ENCODE measurements at regions not wholly inside any gene's neighbourhood (a gene's known extent, or its start where the extent isn't known, plus 50 kb on each side); places are given as distances from the start of the nearest gene placed in this dataset.

GRCh38 chr1:4404854-4405590, 249.4 kb upstream of the AJAP1 start:
- FAIRE-seq (no peak), DNase-seq (no peak)
- intact Hi-C loops (cut with DNase I): no loop called here
- Histone ChIP-seq H3K4me3 (ENCODE audit: low read length in 3 of 3) (no peak overlapping the region), H3K9me3 (ENCODE audit: control insufficient read depth in 2 of 3, insufficient read depth in 1 of 3, low read length in 3 of 3) (no peaks in the 10 kb centered on the region), H3K36me3 (ENCODE audit: control insufficient read depth in 2 of 3, insufficient read depth in 3 of 3, low read length in 3 of 3) (no peaks in the 10 kb centered on the region), H3K27me3 (ENCODE audit: control insufficient read depth, insufficient read depth, low read length) (no peaks in the 10 kb centered on the region), H3K4me1 (ENCODE audit: control insufficient read depth in 2 of 3, insufficient read depth in 2 of 3, low read depth in 1 of 3, low read length in 3 of 3) (no peaks in the 10 kb centered on the region), H3K9ac (ENCODE audit: low read length in 3 of 3) (no peak overlapping the region), H3K27ac (ENCODE audit: low read depth in 2 of 2, low read length in 2 of 2) (no peak overlapping the region)
- no peak for TF ChIP-seq CTCF (IDR thresholded peaks at IDR 0.05; ENCODE audit: borderline replicate concordance, extremely low read depth, insufficient read depth)

- intact Hi-C loops (cut with DNase I): no loop called here
- no peaks in the 10 kb centered on the region for H3K36me3 ChIP-seq (ENCODE audit: control insufficient read depth in 2 of 3, insufficient read depth in 3 of 3, low read length in 3 of 3)
- H3K4me3 ChIP-seq (ENCODE audit: low read length in 3 of 3): no peak overlapping the region
- no peak for TF ChIP-seq CTCF (IDR thresholded peaks at IDR 0.05; ENCODE audit: borderline replicate concordance, extremely low read depth, insufficient read depth)
- H3K9me3 ChIP-seq (ENCODE audit: control insufficient read depth in 2 of 3, insufficient read depth in 1 of 3, low read length in 3 of 3): no peaks in the 10 kb centered on the region
- FAIRE-seq (no peak), DNase-seq (no peak)
- H3K27me3 ChIP-seq (ENCODE audit: control insufficient read depth, insufficient read depth, low read length): no peaks in the 10 kb centered on the region
- H3K4me1 ChIP-seq (ENCODE audit: control insufficient read depth in 2 of 3, insufficient read depth in 2 of 3, low read depth in 1 of 3, low read length in 3 of 3): no peaks in the 10 kb centered on the region
- H3K27ac ChIP-seq (ENCODE audit: low read depth in 2 of 2, low read length in 2 of 2): no peak overlapping the region
- no peak overlapping the region for H3K9ac ChIP-seq (ENCODE audit: low read length in 3 of 3)
Measured at GRCh38 chr1:4407851-4408250, 246.6 kb upstream of the AJAP1 start.

GRCh38 chr1:4408380-4408779, 246.0 kb upstream of the AJAP1 start:
- Histone ChIP-seq H3K36me3 (ENCODE audit: control insufficient read depth in 2 of 3, insufficient read depth in 3 of 3, low read length in 3 of 3) (no peaks in the 10 kb centered on the region), H3K4me1 (ENCODE audit: control insufficient read depth in 2 of 3, insufficient read depth in 2 of 3, low read depth in 1 of 3, low read length in 3 of 3) (no peaks in the 10 kb centered on the region), H3K9me3 (ENCODE audit: control insufficient read depth in 2 of 3, insufficient read depth in 1 of 3, low read length in 3 of 3) (no peaks in the 10 kb centered on the region), H3K9ac (ENCODE audit: low read length in 3 of 3) (no peak overlapping the region), H3K27me3 (ENCODE audit: control insufficient read depth, insufficient read depth, low read length) (no peaks in the 10 kb centered on the region), H3K27ac (ENCODE audit: low read depth in 2 of 2, low read length in 2 of 2) (no peak overlapping the region), H3K4me3 (ENCODE audit: low read length in 3 of 3) (no peak overlapping the region)
- intact Hi-C loops (cut with DNase I): no loop called here
- FAIRE-seq (no peak), DNase-seq (no peak)
- no peak for TF ChIP-seq CTCF (IDR thresholded peaks at IDR 0.05; ENCODE audit: borderline replicate concordance, extremely low read depth, insufficient read depth)

GRCh38 chr1:4411862-4412261, 242.5 kb upstream of the AJAP1 start:
- H3K27me3 ChIP-seq (ENCODE audit: control insufficient read depth, insufficient read depth, low read length): no peaks in the 10 kb centered on the region
- intact Hi-C loops (cut with DNase I): no loop called here
- H3K27ac ChIP-seq (ENCODE audit: low read depth in 2 of 2, low read length in 2 of 2): no peak overlapping the region
- no peak overlapping the region for H3K9ac ChIP-seq (ENCODE audit: low read length in 3 of 3)
- TF ChIP-seq CTCF (IDR thresholded peaks at IDR 0.05; ENCODE audit: borderline replicate concordance, extremely low read depth, insufficient read depth): no peak
- H3K9me3 ChIP-seq (ENCODE audit: control insufficient read depth in 2 of 3, insufficient read depth in 1 of 3, low read length in 3 of 3): no peaks in the 10 kb centered on the region
- H3K36me3 ChIP-seq (ENCODE audit: control insufficient read depth in 2 of 3, insufficient read depth in 3 of 3, low read length in 3 of 3): no peaks in the 10 kb centered on the region
- DNase-seq: no peak
- no peak overlapping the region for H3K4me3 ChIP-seq (ENCODE audit: low read length in 3 of 3)
- FAIRE-seq: no peak
- H3K4me1 ChIP-seq (ENCODE audit: control insufficient read depth in 2 of 3, insufficient read depth in 2 of 3, low read depth in 1 of 3, low read length in 3 of 3): no peaks in the 10 kb centered on the region

Data from kidney (tissue), 13 donors.